Iris pigment epithelial cell (primary cell): ENCODE measurements at regions not wholly inside any gene's neighbourhood (a gene's known extent, or its start where the extent isn't known, plus 50 kb on each side); places are given as distances from the start of the nearest gene placed in this dataset.
"Not testable (repeated sequence)": the region's sequence is repeated elsewhere in the genome, so short reads cannot be mapped to it uniquely, and the experiment has no call there.

ENCODE experiments used
- DNase-seq: peaks from one replicate; pipeline ENCODE4 v3.0.0-alpha.2; 2011; ENCODE audit warnings: low read depth

- DNase-seq = peak; percentile 48
Observed at GRCh38 chr9:20238921-20239320, 383.4 kb downstream of the MLLT3 start.

GRCh38 chr9:20237686-20238085 is 384.6 kb downstream of the MLLT3 start:
- no peak for DNase-seq

GRCh38 chr9:20236676-20237075 is 385.6 kb downstream of the MLLT3 start:
- no peak for DNase-seq

GRCh38 chr9:20235206-20235605 is 387.1 kb downstream of the MLLT3 start:
- not testable (repeated sequence) for DNase-seq

GRCh38 chr9:20228096-20228495 is 394.2 kb downstream of the MLLT3 start:
- DNase-seq = no peak

- DNase-seq = peak; percentile 56
Observed at GRCh38 chr9:20227166-20227874, 395.0 kb downstream of the MLLT3 start.

GRCh38 chr9:20226345-20226744 is 396.0 kb downstream of the MLLT3 start:
- no peak for DNase-seq

- no peak for DNase-seq
Observed at GRCh38 chr9:20225826-20226225, 396.5 kb downstream of the MLLT3 start.

GRCh38 chr9:20224756-20225155 is 397.5 kb downstream of the MLLT3 start:
- DNase-seq = no peak

GRCh38 chr9:20220286-20220685 is 402.0 kb downstream of the MLLT3 start:
- peak; percentile 10 for DNase-seq

- DNase-seq = no peak
Observed at GRCh38 chr9:20219437-20219836, 402.9 kb downstream of the MLLT3 start.

- no peak for DNase-seq
Observed at GRCh38 chr9:20217596-20217995, 404.7 kb downstream of the MLLT3 start.

- no peak for DNase-seq
Observed at GRCh38 chr9:20216438-20216837, 405.9 kb downstream of the MLLT3 start.

GRCh38 chr9:20215552-20215951 is 406.7 kb downstream of the MLLT3 start:
- no peak for DNase-seq

GRCh38 chr9:20212806-20213205 is 409.5 kb downstream of the MLLT3 start:
- DNase-seq = no peak

GRCh38 chr9:20209391-20210340 is 412.6 kb downstream of the MLLT3 start:
- DNase-seq = no peak

GRCh38 chr9:20208961-20209371 is 413.3 kb downstream of the MLLT3 start:
- DNase-seq = no peak

GRCh38 chr9:20208226-20208625 is 414.1 kb downstream of the MLLT3 start:
- no peak for DNase-seq

- no peak for DNase-seq
Observed at GRCh38 chr9:20207176-20207575, 415.1 kb downstream of the MLLT3 start.

GRCh38 chr9:20205821-20206220 is 416.5 kb downstream of the MLLT3 start:
- DNase-seq = peak; percentile 60

- no peak for DNase-seq
Observed at GRCh38 chr9:20200991-20201431, 412.2 kb upstream of the SLC24A2 start.

GRCh38 chr9:20200581-20200980 is 411.7 kb upstream of the SLC24A2 start:
- DNase-seq = no peak

- no peak for DNase-seq
Observed at GRCh38 chr9:20199111-20199510, 410.3 kb upstream of the SLC24A2 start.
